Activated gamma-delta T cell treated with Interleukin-2 at 50 U/mL for 16 hours (primary cell): ENCODE measurements at regions not wholly inside any gene's neighbourhood (a gene's known extent, or its start where the extent isn't known, plus 50 kb on each side); places are given as distances from the start of the nearest gene placed in this dataset.
"Not testable (repeated sequence)": the region's sequence is repeated elsewhere in the genome, so short reads cannot be mapped to it uniquely, and the experiment has no call there.

Experiments used
- DNase-seq: peaks from one replicate; pipeline ENCODE4 v3.0.0-alpha.2; 2020

- DNase-seq: no peak
These were observed 55.9 kb downstream of the ZBTB18 start for GRCh38 chr1:244106837-244107493.

DNA sequence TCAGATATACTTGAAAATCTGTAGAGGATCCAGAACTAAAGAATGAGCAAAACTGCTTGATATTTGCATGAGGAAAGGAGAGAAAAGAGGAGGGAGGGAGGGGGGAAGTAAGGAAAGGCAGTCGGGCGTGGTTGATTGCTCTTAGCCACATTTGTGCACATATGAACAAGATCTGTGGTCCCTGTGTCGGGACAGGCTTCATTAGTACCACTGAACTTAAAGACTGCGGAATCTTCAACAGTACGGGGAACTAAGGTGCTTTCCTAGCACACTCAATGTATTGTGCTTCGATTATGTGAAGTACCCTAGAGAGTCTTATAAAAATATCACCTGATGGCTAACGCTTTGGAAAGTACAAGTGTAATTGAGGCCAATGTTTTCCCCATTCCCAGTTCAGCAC lies 59.9 kb downstream of the ZBTB18 start:
- DNase-seq: no peak

- no peak for DNase-seq
These were observed 61.0 kb downstream of the ZBTB18 start for GRCh38 chr1:244112041-244112440.

GRCh38 chr1:244112636-244113035 lies 61.6 kb downstream of the ZBTB18 start:
- no peak for DNase-seq

DNA sequence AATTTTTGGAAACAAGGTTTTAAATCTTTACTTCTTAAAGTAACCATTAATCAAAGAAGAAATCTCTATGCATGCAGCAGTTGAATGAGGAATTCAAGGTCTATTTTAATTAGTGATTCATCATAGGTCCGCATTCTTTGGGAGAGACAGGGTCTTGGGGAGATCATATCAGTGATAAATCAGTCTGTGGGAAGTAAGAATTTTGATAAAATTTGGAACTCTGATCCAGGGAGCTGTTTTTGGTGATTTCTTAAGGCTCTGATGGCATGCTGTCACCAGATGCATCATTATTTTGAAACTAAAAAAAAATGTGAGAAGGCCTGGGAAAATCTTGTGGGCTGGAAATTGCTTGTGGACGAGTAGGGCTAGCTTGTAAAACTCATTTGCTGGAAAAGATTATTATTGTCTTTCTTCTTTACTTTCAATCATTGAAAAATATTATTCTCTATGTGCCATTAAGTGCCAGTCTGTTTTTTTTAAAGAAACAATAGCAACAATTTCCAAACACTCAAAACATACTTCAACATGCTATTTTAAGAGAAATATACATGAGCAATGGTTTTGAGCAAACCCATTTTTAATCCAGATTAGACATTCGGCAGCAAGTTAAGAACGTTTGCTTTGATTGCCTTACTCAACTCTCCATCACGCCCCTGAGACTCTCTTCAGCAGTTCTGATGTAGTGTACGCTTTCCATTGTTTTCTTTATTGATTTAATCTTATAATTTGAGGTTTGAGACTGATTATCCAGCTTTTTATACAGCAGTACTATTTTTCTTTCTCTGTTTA lies 62.6 kb downstream of the ZBTB18 start:
- DNase-seq: no peak

GRCh38 chr1:244114892-244115291 lies 63.8 kb downstream of the ZBTB18 start:
- DNase-seq: no peak

DNA sequence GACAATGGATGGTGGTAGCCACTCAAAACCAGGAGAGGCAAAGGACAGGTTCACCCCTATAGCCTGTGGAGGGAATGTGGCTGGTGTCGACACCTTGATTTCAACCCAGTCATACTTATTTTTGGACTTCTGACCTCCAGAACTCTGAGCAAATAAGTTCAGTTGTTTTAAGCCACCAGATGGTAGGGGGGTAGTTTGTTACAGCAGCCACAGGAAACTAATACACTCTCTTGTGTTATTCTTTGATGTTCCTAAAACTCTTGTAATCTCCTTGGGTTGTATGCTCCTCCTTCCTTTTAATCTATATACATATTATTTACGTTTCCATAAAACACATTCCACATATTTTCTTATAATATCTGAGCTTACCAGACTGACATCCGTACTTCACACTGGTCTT lies 65.9 kb downstream of the ZBTB18 start:
- DNase-seq: no peak

- no peak for DNase-seq
These were observed 67.2 kb downstream of the ZBTB18 start for GRCh38 chr1:244118109-244118761.

DNA sequence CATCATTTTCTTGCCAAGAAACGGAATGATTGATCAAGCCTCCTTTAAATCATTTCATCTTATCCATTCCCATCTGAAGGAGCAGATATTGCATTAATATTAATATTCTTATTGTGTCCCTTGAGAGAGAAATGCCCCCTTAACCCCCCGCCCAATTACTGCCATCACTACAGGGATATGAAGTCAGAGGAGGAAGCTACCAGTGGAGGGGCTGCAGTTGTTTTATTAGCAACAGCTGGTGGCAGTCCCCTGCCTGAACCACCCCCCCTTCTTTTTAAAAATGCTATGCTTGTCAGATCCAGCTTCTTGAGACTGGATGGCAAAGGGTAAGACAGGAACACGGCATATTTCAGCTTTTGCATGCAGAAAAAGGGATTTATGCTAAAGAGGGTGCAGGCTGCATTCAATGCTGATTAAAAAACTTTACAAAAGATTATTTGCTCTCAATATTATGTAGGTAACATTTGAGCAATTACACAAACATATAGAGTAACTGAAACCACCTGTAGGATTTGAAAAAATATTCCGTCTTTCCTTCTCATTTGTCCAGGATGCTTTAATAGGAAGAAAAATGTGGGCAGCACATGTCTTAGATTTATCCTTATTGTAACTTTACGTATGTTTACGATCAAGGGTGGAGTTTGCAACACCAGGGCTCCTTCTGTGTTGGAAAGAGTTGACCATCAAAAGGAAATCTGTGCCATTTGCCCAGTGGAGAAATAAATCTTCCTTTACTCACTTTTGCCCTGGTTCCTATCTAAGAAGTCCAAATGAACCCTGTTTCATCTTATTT lies 77.7 kb downstream of the ZBTB18 start:
- no peak for DNase-seq

- DNase-seq: no peak
These were observed 86.2 kb downstream of the ZBTB18 start for GRCh38 chr1:244137276-244137675.

- no peak for DNase-seq
These were observed 86.6 kb downstream of the ZBTB18 start for GRCh38 chr1:244137725-244138124.

DNA sequence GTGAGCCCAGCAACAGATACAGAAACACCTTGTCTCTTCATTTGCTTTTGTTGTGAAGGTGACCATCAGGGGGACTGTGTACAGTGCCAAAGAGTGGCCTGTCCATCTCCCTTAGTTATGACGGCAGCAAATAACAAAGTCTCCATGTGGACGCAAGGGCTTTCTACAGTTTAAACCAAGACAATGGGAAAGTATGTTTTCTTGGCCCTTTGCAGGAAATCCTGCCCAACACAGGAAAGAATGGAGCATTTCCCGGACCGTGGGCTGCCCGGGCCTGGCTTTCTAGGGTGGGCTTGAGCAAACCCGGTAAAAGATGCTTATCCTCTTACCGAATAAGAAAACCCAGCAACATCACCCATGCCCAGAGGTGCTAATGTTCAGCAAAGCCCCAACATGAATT lies 87.3 kb downstream of the ZBTB18 start:
- DNase-seq: no peak

- no peak for DNase-seq
These were observed 88.6 kb downstream of the ZBTB18 start for GRCh38 chr1:244139655-244140054.

GRCh38 chr1:244140420-244140819 lies 89.3 kb downstream of the ZBTB18 start:
- no peak for DNase-seq

DNA sequence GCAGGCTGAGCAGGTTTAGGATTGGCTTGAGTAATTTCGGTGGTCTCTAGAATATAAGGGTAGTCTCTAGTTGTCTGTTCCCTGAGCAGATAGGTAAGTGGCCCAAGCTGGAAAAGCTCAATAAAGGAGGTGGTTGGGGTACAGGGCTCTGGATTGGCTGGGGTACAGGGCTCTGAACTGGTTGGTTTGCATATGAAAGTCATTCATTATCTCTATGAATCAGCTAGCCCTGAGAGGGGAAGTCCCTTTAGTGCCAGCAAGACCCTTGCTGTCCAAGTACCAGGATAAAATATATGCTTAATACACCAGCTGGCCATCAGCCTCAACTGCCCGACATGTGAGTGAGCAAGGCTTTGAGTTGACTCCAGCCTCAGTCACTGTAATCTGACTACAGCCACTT lies 93.0 kb downstream of the ZBTB18 start:
- no peak for DNase-seq

GRCh38 chr1:244150071-244150470 lies 99.0 kb downstream of the ZBTB18 start:
- DNase-seq: no peak

DNA sequence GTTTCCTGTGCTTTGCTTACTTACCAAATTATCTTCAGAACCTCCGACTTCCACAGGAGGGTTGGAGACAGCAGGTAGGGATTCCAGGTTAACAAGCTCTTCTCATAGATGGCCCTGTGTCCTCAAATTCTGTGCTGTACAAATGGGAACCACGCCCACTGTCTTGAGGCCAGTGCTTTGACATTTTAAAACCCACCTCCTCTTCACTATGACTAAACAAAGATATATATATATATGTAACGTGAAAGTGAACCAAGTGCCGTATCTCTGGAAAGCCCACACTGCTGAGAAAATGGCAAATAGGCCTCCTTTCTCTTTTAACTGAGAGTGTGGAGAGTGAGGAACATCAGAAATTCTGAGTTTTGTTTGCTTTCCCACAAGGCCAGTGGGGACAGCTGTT lies 99.6 kb downstream of the ZBTB18 start:
- no peak for DNase-seq

DNA sequence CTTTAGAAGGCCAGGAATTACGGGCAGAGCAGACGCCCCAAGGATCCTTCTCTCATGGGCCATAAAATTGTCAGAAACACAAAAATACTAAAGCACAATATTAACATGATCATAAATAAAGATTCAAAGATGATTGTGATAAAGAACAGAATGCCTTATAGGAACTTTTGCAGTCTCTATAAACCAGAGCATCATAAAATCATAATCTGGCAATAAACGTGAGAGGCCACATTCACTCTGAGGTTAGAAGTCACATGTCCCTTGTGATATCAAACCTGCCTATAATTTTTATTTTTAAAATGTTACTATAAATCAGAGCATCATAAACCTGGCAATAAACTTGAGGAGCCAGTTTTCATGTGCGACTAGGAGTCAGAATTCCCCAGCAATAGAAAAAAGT lies 100.5 kb downstream of the ZBTB18 start:
- DNase-seq: no peak

DNA sequence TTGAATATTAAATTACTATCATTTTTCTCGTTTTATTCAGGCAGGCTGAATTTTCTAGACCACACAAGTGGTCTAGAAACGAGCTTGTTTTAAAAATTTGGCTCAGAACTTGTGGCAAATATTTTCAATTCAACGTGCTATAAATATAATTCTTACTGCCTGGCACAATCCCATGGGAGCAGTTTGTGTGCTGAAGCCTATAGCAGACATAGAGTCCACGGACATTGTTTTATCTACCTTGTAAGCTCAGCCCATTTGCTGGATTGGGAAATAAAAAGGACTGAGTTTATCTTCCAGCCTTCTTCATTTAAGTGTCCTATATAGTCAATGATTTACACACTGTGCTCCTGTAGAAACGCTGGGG lies 103.4 kb downstream of the ZBTB18 start:
- no peak for DNase-seq

DNA sequence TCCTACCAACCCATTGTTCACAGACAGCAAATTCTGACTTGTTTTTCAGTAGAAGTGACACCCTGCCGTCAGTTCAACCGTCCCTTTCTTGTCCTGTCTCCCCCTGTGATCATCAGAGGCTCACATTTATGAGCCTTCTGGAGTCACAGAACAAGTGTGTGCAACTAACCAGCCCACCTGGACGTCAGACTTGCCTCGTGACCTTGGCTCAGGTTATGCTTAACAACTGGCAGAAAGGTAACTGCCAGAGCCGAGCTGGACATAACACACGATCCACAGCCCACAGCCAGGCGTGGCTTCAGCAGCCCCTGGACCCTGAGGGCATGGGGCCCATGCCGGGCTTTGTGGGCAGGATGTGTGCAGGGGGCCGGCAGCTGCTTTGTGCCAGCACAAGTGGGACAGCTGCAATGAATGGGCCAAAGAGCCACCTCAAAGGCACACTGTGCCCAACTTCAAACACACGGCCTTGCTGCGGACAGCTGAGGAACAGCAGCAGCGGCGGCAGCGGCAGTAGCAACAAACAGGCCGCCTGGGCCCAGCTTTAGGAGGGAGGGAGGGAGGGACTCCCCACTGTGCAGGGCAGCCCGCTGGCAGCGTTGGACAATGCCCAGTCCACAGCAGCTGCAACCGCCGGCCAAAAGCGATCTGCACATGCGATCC lies 103.9 kb downstream of the ZBTB18 start:
- DNase-seq: no peak

GRCh38 chr1:244155661-244156060 lies 104.6 kb downstream of the ZBTB18 start:
- DNase-seq: no peak

DNA sequence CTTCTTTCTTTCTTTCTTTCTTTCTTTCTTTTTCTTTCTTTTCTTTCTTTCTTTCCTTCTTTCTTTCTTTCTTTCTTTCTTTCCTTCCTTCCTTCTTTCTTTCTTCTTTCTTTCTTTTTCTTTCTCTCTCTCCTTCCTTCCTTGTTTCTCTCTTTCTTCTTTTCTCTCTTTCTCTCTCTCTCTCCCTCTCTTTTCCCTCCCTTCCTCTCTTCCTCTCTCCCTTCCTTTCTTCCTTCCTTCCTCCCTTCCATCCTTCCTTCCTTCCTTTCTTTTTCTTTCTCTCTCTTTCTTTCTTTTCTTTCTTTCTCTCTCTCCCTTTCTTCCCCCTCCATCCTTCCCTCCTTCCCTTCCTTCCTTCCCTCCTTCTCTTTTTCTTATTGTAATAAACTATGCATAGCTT lies 105.5 kb downstream of the ZBTB18 start:
- DNase-seq: not testable (repeated sequence)
